Thyroid gland (tissue), 4 donors: ENCODE measurements at regions not wholly inside any gene's neighbourhood (a gene's known extent, or its start where the extent isn't known, plus 50 kb on each side); places are given as distances from the start of the nearest gene placed in this dataset.

Experiments
- POLR2A ChIP-seq, 2 donors: fragments of 450-650 bp; IDR thresholded peaks; one replicate each; pipeline ENCODE4 v1.6.1; 2017; ENCODE audit warnings: antibody characterized with exemption in 2 of 2, mild to moderate bottlenecking in 2 of 2, moderate library complexity in 1 of 2
- TF ChIP-seq, protein P1 (sequence below), 6 experiments: fragments of 200-600 bp in 3 of 6; fragments of 450-650 bp in 3 of 6; sonication (generic) in 3 of 6; IDR thresholded peaks; one replicate each; pipeline ENCODE4 v1.5.1; 2016 to 2019; ENCODE audit warnings: antibody characterized with exemption in 6 of 6, mild to moderate bottlenecking in 2 of 6, inconsistent platforms in 1 of 6, moderate library complexity in 1 of 6

DNA sequence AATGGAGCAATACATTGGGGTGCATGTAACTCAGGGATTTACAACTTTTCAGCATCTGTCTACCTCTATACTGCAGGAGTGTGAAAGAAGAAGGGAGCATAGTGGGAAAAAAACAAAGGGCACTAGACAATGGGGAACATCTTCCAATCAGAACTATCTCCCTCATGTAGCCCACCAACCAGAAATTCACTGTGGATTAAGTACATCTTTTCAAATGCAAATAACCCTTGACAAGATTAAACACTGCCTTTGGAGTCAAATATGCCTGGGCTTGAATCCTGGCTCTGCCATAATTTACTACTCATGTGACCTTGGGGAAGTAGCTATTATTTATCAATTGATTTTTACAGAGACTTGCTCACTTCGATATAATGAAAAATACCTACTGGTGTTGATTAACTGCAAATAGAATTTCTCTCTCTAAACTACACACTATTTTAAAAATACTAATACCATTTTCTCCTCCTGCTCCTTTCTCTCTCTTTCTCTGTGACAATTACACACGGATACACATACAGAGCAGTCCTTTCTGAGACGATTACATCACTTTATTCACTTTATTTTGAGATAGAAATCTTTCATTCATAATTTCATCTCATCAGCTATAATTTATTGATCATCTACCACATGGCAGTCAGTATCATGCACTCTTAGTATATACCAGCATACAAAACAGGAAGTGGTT is 783.7 kb downstream of the FRK start:
- TF ChIP-seq, protein P1, sequence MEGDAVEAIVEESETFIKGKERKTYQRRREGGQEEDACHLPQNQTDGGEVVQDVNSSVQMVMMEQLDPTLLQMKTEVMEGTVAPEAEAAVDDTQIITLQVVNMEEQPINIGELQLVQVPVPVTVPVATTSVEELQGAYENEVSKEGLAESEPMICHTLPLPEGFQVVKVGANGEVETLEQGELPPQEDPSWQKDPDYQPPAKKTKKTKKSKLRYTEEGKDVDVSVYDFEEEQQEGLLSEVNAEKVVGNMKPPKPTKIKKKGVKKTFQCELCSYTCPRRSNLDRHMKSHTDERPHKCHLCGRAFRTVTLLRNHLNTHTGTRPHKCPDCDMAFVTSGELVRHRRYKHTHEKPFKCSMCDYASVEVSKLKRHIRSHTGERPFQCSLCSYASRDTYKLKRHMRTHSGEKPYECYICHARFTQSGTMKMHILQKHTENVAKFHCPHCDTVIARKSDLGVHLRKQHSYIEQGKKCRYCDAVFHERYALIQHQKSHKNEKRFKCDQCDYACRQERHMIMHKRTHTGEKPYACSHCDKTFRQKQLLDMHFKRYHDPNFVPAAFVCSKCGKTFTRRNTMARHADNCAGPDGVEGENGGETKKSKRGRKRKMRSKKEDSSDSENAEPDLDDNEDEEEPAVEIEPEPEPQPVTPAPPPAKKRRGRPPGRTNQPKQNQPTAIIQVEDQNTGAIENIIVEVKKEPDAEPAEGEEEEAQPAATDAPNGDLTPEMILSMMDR (IDR thresholded peaks at IDR 0.05): no peak
- TF ChIP-seq POLR2A (IDR thresholded peaks at IDR 0.05): no peak
